WTC11 (cell line): ENCODE measurements at regions not wholly inside any gene's neighbourhood (a gene's known extent, or its start where the extent isn't known, plus 50 kb on each side); places are given as distances from the start of the nearest gene placed in this dataset.

ENCODE experiments used
- ATAC-seq: fragments of 200-7000 bp; cut with Tn5 transposase; 2 replicates; pipeline ENCODE4 v1.10.0; 2021; ENCODE audit warnings: mild to moderate bottlenecking, moderate library complexity
- CTCF ChIA-PET: fragments of 300-600 bp; sonication (Branson Sonifier 250); formaldehyde crosslinking; loops from one replicate; lab custom pipeline; 2021; ENCODE audit warnings: antibody characterized with exemption; lab: Charles Lee
- POLR2A ChIA-PET: fragments of 350-600 bp; sonication (Branson Sonifier 250); formaldehyde crosslinking; loops from one replicate; lab custom pipeline; 2021; ENCODE audit warnings: antibody characterized with exemption; lab: Charles Lee
- DNase-seq: peaks from one replicate; pipeline ENCODE4 v3.0.0; 2021; ENCODE audit warnings: low spot score
- H3K27ac Mint-ChIP-seq: 2 replicates; pipeline ENCODE4 v1.8.0; 2021; ENCODE audit warnings: mixed read lengths
- H3K27me3 Mint-ChIP-seq: 2 replicates; pipeline ENCODE4 v1.8.0; 2021; ENCODE audit warnings: low read depth, mild to moderate bottlenecking, moderate library complexity, mixed read lengths
- H3K36me3 Mint-ChIP-seq: 2 replicates; pipeline ENCODE4 v1.8.0; 2021; ENCODE audit warnings: mixed read lengths
- H3K4me1 Mint-ChIP-seq: 2 replicates; pipeline ENCODE4 v1.8.0; 2022; ENCODE audit warnings: mixed read lengths
- H3K4me3 Mint-ChIP-seq: 2 replicates; pipeline ENCODE4 v1.8.0; 2021; ENCODE audit warnings: mild to moderate bottlenecking, moderate library complexity, mixed read lengths
- H3K9me3 Mint-ChIP-seq: 2 replicates; pipeline ENCODE4 v1.8.0; 2021; ENCODE audit warnings: mixed read lengths
- ERG ChIP-seq: fragments of 250-450 bp; sonication (Bioruptor Pico); IDR thresholded peaks from 2 replicates; pipeline ENCODE4 v1.8.0; 2021; ENCODE audit warnings: mild to moderate bottlenecking
- GABPB1 ChIP-seq: sonication (generic); formaldehyde crosslinking; IDR thresholded peaks from 2 replicates; pipeline ENCODE4 v1.8.1; 2023; ENCODE audit warnings: mild to moderate bottlenecking, missing genetic modification reagents
- GRHL2 ChIP-seq: fragments of 250-450 bp; sonication (Bioruptor Pico); IDR thresholded peaks from 2 replicates; pipeline ENCODE4 v1.8.0; 2022; ENCODE audit warnings: mild to moderate bottlenecking, moderate library complexity; ENCODE audit not compliant: insufficient replicate concordance, severe bottlenecking
- GTF2I ChIP-seq: fragments of 250-450 bp; sonication (Bioruptor Pico); conservative IDR thresholded peaks from 2 replicates; pipeline ENCODE4 v1.4.0; 2021; ENCODE audit warnings: mild to moderate bottlenecking
- IRF2 ChIP-seq: sonication (generic); formaldehyde crosslinking; IDR thresholded peaks from 2 replicates; pipeline ENCODE4 v1.8.0; 2022; ENCODE audit warnings: low read depth, missing genetic modification reagents, borderline replicate concordance
- MLX ChIP-seq: sonication (generic); formaldehyde crosslinking; IDR thresholded peaks from 2 replicates; pipeline ENCODE4 v1.8.1; 2023; ENCODE audit warnings: mild to moderate bottlenecking, missing genetic modification reagents, moderate library complexity
- PREB ChIP-seq: sonication (generic); formaldehyde crosslinking; IDR thresholded peaks from 2 replicates; pipeline ENCODE4 v1.8.1; 2022; ENCODE audit warnings: mild to moderate bottlenecking, missing genetic modification reagents, moderate library complexity, borderline replicate concordance
- SMAD3 ChIP-seq: sonication (generic); formaldehyde crosslinking; IDR thresholded peaks from 2 replicates; pipeline ENCODE4 v1.8.0; 2022; ENCODE audit warnings: missing genetic modification reagents, mild to moderate bottlenecking, borderline replicate concordance
- SOX15 ChIP-seq: fragments of 250-450 bp; sonication (Bioruptor Pico); IDR thresholded peaks from 2 replicates; pipeline ENCODE4 v1.9.0; 2021; ENCODE audit warnings: mild to moderate bottlenecking
- STAT6 ChIP-seq: sonication (generic); formaldehyde crosslinking; conservative IDR thresholded peaks from 2 replicates; pipeline ENCODE4 v1.8.1; 2023; ENCODE audit warnings: mild to moderate bottlenecking, low read depth, missing genetic modification reagents, moderate library complexity
- TEAD4 ChIP-seq: sonication (generic); formaldehyde crosslinking; IDR thresholded peaks from 2 replicates; pipeline ENCODE4 v1.8.0; 2022; ENCODE audit warnings: mild to moderate bottlenecking, missing genetic modification reagents
- ZNF138 ChIP-seq: sonication (generic); formaldehyde crosslinking; conservative IDR thresholded peaks from 2 replicates; pipeline ENCODE4 v1.8.1; 2022; ENCODE audit warnings: mild to moderate bottlenecking, moderate library complexity, missing genetic modification reagents
- ZNF425 ChIP-seq: fragments of 250-450 bp; sonication (Bioruptor Pico); conservative IDR thresholded peaks from 2 replicates; pipeline ENCODE4 v1.9.0; 2021; ENCODE audit warnings: mild to moderate bottlenecking
- TF ChIP-seq, protein P1 (sequence below): sonication (generic); formaldehyde crosslinking; IDR thresholded peaks from 2 replicates; pipeline ENCODE4 v1.8.1; 2022; ENCODE audit warnings: missing genetic modification reagents, borderline replicate concordance
- TF ChIP-seq, protein P2 (sequence below): sonication (generic); formaldehyde crosslinking; IDR thresholded peaks from 2 replicates; pipeline ENCODE4 v1.8.1; 2023; ENCODE audit warnings: mild to moderate bottlenecking, missing genetic modification reagents

DNA sequence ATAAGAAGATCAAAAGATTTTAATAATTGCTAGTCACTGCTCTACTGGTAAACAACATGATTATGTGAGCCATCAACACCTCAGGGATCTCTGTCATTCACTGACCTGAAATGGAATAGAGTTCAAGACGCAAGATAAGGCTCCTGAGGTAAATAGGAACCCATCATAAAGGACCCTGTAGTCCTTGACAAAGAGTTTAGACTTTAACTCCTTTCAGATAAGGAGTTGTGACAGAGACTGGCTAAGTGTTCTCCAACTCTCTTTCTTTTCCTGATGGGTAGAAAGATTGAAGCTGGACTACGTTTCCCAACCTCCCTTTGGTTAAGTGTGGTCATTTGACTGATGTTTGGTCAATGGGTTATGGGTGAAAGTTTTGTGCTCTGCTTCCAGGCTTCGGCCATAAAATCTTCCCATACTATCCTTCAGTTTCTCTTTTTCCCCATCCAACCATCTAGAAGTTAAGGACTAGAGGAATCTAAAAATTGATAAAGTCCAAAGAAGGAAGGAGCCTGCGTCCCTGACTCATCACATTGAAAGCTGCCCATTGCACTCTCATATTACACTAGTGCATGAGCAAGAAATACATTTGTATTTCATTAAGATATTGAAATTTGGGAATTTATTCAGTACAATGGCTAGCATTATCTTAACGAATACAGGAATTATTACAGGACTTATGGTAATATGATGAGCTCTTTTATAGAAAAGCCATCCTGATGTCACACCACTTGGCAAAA lies 293.7 kb upstream of the ACVR2A start:
- ATAC-seq (no peak), DNase-seq (no peak)
- peaks cover 10% of the 10 kb centered on the region for H3K9me3 Mint-ChIP-seq
- H3K27ac Mint-ChIP-seq, result no peak overlapping the region
- TF ChIP-seq MLX (no peak), TEAD4 (CRISPR knock-in tag) (no peak), IRF2 (no peak), GRHL2 (CRISPR knock-in tag) (no peak), GTF2I (no peak), GABPB1 (CRISPR knock-in tag) (no peak), STAT6 (CRISPR knock-in tag) (no peak), SMAD3 (CRISPR knock-in tag) (no peak), SOX15 (no peak), PREB (CRISPR knock-in tag) (no peak), ZNF425 (CRISPR knock-in tag) (no peak), ZNF138 (no peak)
- TF ChIP-seq, protein P1, sequence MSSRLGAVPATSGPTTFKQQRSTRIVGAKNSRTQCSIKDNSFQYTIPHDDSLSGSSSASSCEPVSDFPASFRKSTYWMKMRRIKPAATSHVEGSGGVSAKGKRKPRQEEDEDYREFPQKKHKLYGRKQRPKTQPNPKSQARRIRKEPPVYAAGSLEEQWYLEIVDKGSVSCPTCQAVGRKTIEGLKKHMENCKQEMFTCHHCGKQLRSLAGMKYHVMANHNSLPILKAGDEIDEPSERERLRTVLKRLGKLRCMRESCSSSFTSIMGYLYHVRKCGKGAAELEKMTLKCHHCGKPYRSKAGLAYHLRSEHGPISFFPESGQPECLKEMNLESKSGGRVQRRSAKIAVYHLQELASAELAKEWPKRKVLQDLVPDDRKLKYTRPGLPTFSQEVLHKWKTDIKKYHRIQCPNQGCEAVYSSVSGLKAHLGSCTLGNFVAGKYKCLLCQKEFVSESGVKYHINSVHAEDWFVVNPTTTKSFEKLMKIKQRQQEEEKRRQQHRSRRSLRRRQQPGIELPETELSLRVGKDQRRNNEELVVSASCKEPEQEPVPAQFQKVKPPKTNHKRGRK (CRISPR knock-in tag), result no peak
- TF ChIP-seq, protein P2, sequence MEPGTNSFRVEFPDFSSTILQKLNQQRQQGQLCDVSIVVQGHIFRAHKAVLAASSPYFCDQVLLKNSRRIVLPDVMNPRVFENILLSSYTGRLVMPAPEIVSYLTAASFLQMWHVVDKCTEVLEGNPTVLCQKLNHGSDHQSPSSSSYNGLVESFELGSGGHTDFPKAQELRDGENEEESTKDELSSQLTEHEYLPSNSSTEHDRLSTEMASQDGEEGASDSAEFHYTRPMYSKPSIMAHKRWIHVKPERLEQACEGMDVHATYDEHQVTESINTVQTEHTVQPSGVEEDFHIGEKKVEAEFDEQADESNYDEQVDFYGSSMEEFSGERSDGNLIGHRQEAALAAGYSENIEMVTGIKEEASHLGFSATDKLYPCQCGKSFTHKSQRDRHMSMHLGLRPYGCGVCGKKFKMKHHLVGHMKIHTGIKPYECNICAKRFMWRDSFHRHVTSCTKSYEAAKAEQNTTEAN (CRISPR knock-in tag), result no peak
- no peaks in the 10 kb centered on the region for H3K36me3 Mint-ChIP-seq
- no peak overlapping the region for H3K4me3 Mint-ChIP-seq
- H3K4me1 Mint-ChIP-seq, result peaks cover 4% of the 10 kb centered on the region; the same call in 1 of the 2 replicates
- H3K27me3 Mint-ChIP-seq, result no peaks in the 10 kb centered on the region
- ChIA-PET CTCF (no interaction called here), POLR2A (no interaction called here)

DNA sequence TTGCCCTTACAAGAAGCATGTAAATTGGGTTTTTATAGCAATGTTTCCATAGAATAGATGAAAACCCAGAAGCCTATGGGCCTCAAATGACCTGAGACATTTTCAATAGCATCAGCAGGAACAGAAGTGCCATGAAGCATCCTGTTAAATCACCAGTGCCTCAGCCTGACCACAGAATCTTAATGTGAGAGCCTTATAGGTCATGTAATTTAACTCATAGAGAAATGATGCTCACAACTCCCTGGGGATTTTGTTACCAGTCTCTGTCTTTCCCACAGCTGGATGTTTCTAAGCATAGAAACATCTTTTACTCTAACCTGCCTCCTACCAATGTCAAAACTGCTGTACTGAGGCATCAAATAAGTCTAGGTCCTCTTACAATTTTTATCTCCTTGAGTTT lies 295.8 kb upstream of the ACVR2A start:
- H3K27ac Mint-ChIP-seq, result no peak overlapping the region

More for the DNA sequence above, 295.8 kb upstream of the ACVR2A start:
- ChIA-PET POLR2A (no interaction called here), CTCF (no interaction called here)
- H3K27me3 Mint-ChIP-seq, result no peaks in the 10 kb centered on the region
- no peak for DNase-seq
- no peaks in the 10 kb centered on the region for H3K36me3 Mint-ChIP-seq
- H3K9me3 Mint-ChIP-seq, result peaks cover 10% of the 10 kb centered on the region
- peaks cover 4% of the 10 kb centered on the region; the same call in 1 of the 2 replicates for H3K4me1 Mint-ChIP-seq
- no peak for TF ChIP-seq ERG
- TF ChIP-seq STAT6 (CRISPR knock-in tag), result no peak
- no peak overlapping the region for H3K4me3 Mint-ChIP-seq
- ATAC-seq, result no peak
